Loucy (cell line): ENCODE measurements at regions not wholly inside any gene's neighbourhood (a gene's known extent, or its start where the extent isn't known, plus 50 kb on each side); places are given as distances from the start of the nearest gene placed in this dataset.

Experiments
- H2AFZ ChIP-seq: fragments of 200-600 bp; sonication (generic); 2 replicates; pipeline ENCODE4 v1.6.0; 2016; ENCODE audit warnings: antibody characterized with exemption, mild to moderate bottlenecking, low read length, moderate library complexity
- H3F3A ChIP-seq: fragments of 200-600 bp; 2 replicates; pipeline ENCODE4 v1.6.0; 2016; ENCODE audit warnings: antibody characterized with exemption, low read depth, mild to moderate bottlenecking
- H3K27me3 ChIP-seq: fragments of 200-600 bp; sonication (generic); 2 replicates; pipeline ENCODE4 v1.6.1; 2014; ENCODE audit warnings: low read length, mild to moderate bottlenecking; ENCODE audit not compliant: insufficient read depth, poor library complexity, severe bottlenecking
- H3K36me3 ChIP-seq: fragments of 200-600 bp; sonication (generic); 2 replicates; pipeline ENCODE4 v1.6.1; 2016; ENCODE audit warnings: low read length; ENCODE audit not compliant: insufficient read depth
- H3K4me1 ChIP-seq: fragments of 200-600 bp; sonication (generic); 2 replicates; pipeline ENCODE4 v1.5.1; 2014; ENCODE audit warnings: low read length, mild to moderate bottlenecking; ENCODE audit not compliant: insufficient read depth, poor library complexity, severe bottlenecking
- H3K4me2 ChIP-seq: fragments of 200-600 bp; sonication (generic); 2 replicates; pipeline ENCODE4 v1.6.0; 2014; ENCODE audit warnings: antibody characterized with exemption, low read length, low read depth, mild to moderate bottlenecking; ENCODE audit not compliant: poor library complexity, severe bottlenecking
- H3K4me3 ChIP-seq: fragments of 200-600 bp; sonication (generic); 2 replicates; pipeline ENCODE4 v1.5.1; 2014; ENCODE audit warnings: low read length, mild to moderate bottlenecking, mixed read lengths; ENCODE audit not compliant: poor library complexity, severe bottlenecking
- H3K79me2 ChIP-seq: fragments of 200-600 bp; sonication (generic); 2 replicates; pipeline ENCODE4 v1.6.1; 2014; ENCODE audit warnings: low read length; ENCODE audit not compliant: insufficient read depth
- H3K9ac ChIP-seq: fragments of 200-600 bp; sonication (generic); 2 replicates; pipeline ENCODE4 v1.6.0; 2014; ENCODE audit warnings: mild to moderate bottlenecking, low read depth, low read length, moderate library complexity; ENCODE audit not compliant: poor library complexity, severe bottlenecking
- H3K9me2 ChIP-seq: fragments of 200-600 bp; sonication (generic); replicated peaks from 2 replicates; pipeline ENCODE4 v1.6.1; 2016; ENCODE audit warnings: low read depth, low read length, mixed read lengths
- H3K9me3 ChIP-seq: fragments of 200-600 bp; sonication (generic); 2 replicates; pipeline ENCODE4 v1.6.1; 2014; ENCODE audit warnings: mild to moderate bottlenecking, antibody characterized with exemption, low read length, low read depth; ENCODE audit not compliant: insufficient read depth
- H4K20me1 ChIP-seq: fragments of 200-600 bp; sonication (generic); 2 replicates; pipeline ENCODE4 v1.6.0; 2014; ENCODE audit warnings: antibody characterized with exemption, low read length, mild to moderate bottlenecking; ENCODE audit not compliant: insufficient read depth, poor library complexity, severe bottlenecking
- CTCF ChIP-seq: fragments of 200-600 bp; sonication (generic); conservative IDR thresholded peaks from 2 replicates; pipeline ENCODE4 v1.5.1; 2014; ENCODE audit warnings: mild to moderate bottlenecking, antibody characterized with exemption, low read length
- EZH2phosphoT487 ChIP-seq: fragments of 200-600 bp; IDR thresholded peaks from 2 replicates; pipeline ENCODE4 v1.6.1; 2018; ENCODE audit warnings: antibody characterized with exemption, mild to moderate bottlenecking, moderate library complexity, borderline replicate concordance

GRCh38 chr6:225121-225721, 67.1 kb upstream of the DUSP22 start:
- no peak overlapping the region for H3K9ac ChIP-seq
- H3K4me2 ChIP-seq = no peak overlapping the region
- H2AFZ ChIP-seq = no peak overlapping the region
- H3F3A ChIP-seq = no peaks in the 10 kb centered on the region
- H3K4me1 ChIP-seq = peaks cover 25% of the 10 kb centered on the region
- H3K36me3 ChIP-seq = no peaks in the 10 kb centered on the region
- H3K9me3 ChIP-seq = 0 out of 2 replicates have a peak, but pooled peaks cover 3% of the 10 kb centered on the region
- no peaks in the 10 kb centered on the region for H3K79me2 ChIP-seq
- H3K9me2 ChIP-seq = no peaks in the 10 kb centered on the region
- no peaks in the 10 kb centered on the region for H4K20me1 ChIP-seq
- H3K4me3 ChIP-seq = no peak overlapping the region
- TF ChIP-seq CTCF (no peak), EZH2phosphoT487 (no peak)
- H3K27me3 ChIP-seq = no peaks in the 10 kb centered on the region

- Histone ChIP-seq H3K79me2 (no peaks in the 10 kb centered on the region), H3K4me1 (peaks cover 18% of the 10 kb centered on the region), H2AFZ (no peak overlapping the region), H3K9me3 (0 out of 2 replicates have a peak, but pooled peaks cover 3% of the 10 kb centered on the region), H4K20me1 (no peaks in the 10 kb centered on the region), H3K4me3 (no peak overlapping the region), H3K9ac (no peak overlapping the region), H3K4me2 (no peak overlapping the region), H3K27me3 (no peaks in the 10 kb centered on the region), H3K36me3 (no peaks in the 10 kb centered on the region), H3K9me2 (no peaks in the 10 kb centered on the region), H3F3A (no peaks in the 10 kb centered on the region)
- TF ChIP-seq EZH2phosphoT487 (no peak), CTCF (no peak)
Observed at GRCh38 chr6:225907-226306, 66.4 kb upstream of the DUSP22 start.

- no peak overlapping the region for H3K4me2 ChIP-seq
- H3K4me1 ChIP-seq = peaks cover 11% of the 10 kb centered on the region
- H3K9ac ChIP-seq = no peak overlapping the region
Observed at GRCh38 chr6:226516-227073, 65.7 kb upstream of the DUSP22 start.

More at GRCh38 chr6:226516-227073, 65.7 kb upstream of the DUSP22 start:
- Histone ChIP-seq H3F3A (no peaks in the 10 kb centered on the region), H3K4me3 (no peak overlapping the region), H4K20me1 (no peaks in the 10 kb centered on the region), H3K9me3 (0 out of 2 replicates have a peak, but pooled peaks cover 3% of the 10 kb centered on the region), H3K27me3 (no peaks in the 10 kb centered on the region), H3K79me2 (no peaks in the 10 kb centered on the region), H2AFZ (no peak overlapping the region), H3K9me2 (no peaks in the 10 kb centered on the region), H3K36me3 (no peaks in the 10 kb centered on the region)
- no peak for TF ChIP-seq CTCF
- no peak for TF ChIP-seq EZH2phosphoT487
